ENCODE measurements at regions not wholly inside any gene's neighbourhood (a gene's known extent, or its start where the extent isn't known, plus 50 kb on each side); places are given as distances from the start of the nearest gene placed in this dataset.

DNA sequence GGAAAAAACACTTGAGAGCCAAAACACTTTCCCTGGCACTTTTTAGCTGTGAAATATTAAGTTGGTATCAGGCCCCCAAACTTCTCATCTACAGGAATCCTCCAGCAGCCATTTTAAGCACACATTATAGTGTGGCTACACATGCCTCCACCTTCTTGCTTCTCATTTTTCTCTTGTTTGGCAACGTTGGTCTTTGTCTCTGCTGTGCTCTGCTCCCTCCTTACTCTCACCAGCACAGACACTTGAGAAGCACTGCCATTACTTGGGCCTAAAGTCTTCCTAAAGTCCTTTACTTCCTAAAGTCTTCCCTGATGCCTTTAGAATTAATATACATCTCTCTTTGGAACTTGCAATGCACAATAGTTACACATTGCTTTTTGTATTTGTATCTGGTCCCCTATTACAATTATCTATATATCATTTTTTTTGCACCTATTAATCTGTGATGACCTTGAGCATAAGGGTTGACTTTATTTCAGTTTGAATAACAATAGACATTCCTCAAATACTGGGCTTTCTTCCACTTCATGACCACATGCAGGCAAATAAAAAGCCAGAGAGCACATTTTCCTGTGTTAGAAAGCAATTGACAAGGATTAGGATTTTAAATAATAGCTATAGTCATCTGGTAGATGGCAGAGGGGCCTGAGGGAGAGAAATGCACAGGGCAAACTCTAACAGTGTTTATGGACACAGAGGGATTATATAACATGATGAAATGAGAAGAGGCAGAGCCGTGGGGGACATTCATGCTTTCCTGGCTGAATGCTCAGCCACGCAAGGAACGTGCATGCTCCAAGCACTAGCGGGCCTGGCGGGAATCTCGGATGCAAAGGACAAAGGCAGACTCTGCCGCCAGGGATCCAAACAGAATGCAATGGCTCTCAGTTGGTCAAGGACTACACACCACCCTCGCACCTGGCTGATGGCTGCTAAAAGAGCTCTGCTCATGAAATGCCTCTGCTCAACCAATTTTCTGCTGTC lies 99.3 kb downstream of the CDC14C start:
- TF ChIP-seq, protein P1, sequence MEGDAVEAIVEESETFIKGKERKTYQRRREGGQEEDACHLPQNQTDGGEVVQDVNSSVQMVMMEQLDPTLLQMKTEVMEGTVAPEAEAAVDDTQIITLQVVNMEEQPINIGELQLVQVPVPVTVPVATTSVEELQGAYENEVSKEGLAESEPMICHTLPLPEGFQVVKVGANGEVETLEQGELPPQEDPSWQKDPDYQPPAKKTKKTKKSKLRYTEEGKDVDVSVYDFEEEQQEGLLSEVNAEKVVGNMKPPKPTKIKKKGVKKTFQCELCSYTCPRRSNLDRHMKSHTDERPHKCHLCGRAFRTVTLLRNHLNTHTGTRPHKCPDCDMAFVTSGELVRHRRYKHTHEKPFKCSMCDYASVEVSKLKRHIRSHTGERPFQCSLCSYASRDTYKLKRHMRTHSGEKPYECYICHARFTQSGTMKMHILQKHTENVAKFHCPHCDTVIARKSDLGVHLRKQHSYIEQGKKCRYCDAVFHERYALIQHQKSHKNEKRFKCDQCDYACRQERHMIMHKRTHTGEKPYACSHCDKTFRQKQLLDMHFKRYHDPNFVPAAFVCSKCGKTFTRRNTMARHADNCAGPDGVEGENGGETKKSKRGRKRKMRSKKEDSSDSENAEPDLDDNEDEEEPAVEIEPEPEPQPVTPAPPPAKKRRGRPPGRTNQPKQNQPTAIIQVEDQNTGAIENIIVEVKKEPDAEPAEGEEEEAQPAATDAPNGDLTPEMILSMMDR (IDR thresholded peaks at IDR 0.05), result no peak
- no peak for TF ChIP-seq EP300 (IDR thresholded peaks at IDR 0.05)
